Neural progenitor cell (in vitro differentiated cells): ENCODE measurements at regions not wholly inside any gene's neighbourhood (a gene's known extent, or its start where the extent isn't known, plus 50 kb on each side); places are given as distances from the start of the nearest gene placed in this dataset.

ENCODE experiments used
- DNase-seq: peaks from one replicate; pipeline ENCODE4 v3.0.0-alpha.2; 2016; ENCODE audit warnings: low spot score
- H2AFZ ChIP-seq: fragments of 200-600 bp; sonication (generic); replicated peaks from 2 replicates; pipeline ENCODE4 v1.6.1; 2016; ENCODE audit warnings: antibody characterized with exemption
- H3F3A ChIP-seq: fragments of 200-600 bp; sonication (generic); 2 replicates; pipeline ENCODE4 v1.6.1; 2016; ENCODE audit warnings: antibody characterized with exemption, low read depth
- H3K27ac ChIP-seq: fragments of 200-600 bp; sonication (generic); 2 replicates; pipeline ENCODE4 v1.5.1; 2016; ENCODE audit warnings: mild to moderate bottlenecking
- H3K27me3 ChIP-seq: fragments of 200-600 bp; sonication (generic); 2 replicates; pipeline ENCODE4 v1.6.1; 2016; ENCODE audit warnings: mild to moderate bottlenecking, moderate library complexity
- H3K36me3 ChIP-seq: fragments of 200-600 bp; sonication (generic); 2 replicates; pipeline ENCODE4 v1.5.1; 2016
- H3K4me1 ChIP-seq: fragments of 200-600 bp; sonication (generic); 2 replicates; pipeline ENCODE4 v1.6.1; 2016; ENCODE audit warnings: mixed run types
- H3K4me2 ChIP-seq: fragments of 200-600 bp; sonication (generic); 2 replicates; pipeline ENCODE4 v1.6.1; 2016
- H3K4me3 ChIP-seq: fragments of 200-600 bp; sonication (generic); 2 replicates; pipeline ENCODE4 v1.5.1; 2016
- H3K79me2 ChIP-seq: fragments of 200-600 bp; sonication (generic); 2 replicates; pipeline ENCODE4 v1.6.1; 2016; ENCODE audit warnings: low read depth
- H3K9ac ChIP-seq: fragments of 200-600 bp; sonication (generic); 2 replicates; pipeline ENCODE4 v1.6.1; 2016
- H3K9me3 ChIP-seq: fragments of 200-600 bp; sonication (generic); 2 replicates; pipeline ENCODE4 v1.5.1; 2016; ENCODE audit warnings: low read depth
- H4K20me1 ChIP-seq: fragments of 200-600 bp; sonication (generic); 2 replicates; pipeline ENCODE4 v1.6.1; 2016; ENCODE audit warnings: low read depth
- H3K27ac Mint-ChIP-seq: 3 replicates; pipeline ENCODE4 v1.8.0; 2021; ENCODE audit warnings: mixed read lengths
- H3K27me3 Mint-ChIP-seq: 2 replicates; pipeline ENCODE4 v1.8.0; 2022; ENCODE audit warnings: low read depth, mild to moderate bottlenecking, inconsistent platforms, moderate library complexity, mixed read lengths; ENCODE audit not compliant: insufficient read depth
- H3K36me3 Mint-ChIP-seq: 3 replicates; pipeline ENCODE4 v1.8.0; 2021; ENCODE audit warnings: mixed read lengths
- H3K4me1 Mint-ChIP-seq: 3 replicates; pipeline ENCODE4 v1.8.0; 2021; ENCODE audit warnings: mixed read lengths
- H3K4me3 Mint-ChIP-seq: 3 replicates; pipeline ENCODE4 v1.8.0; 2021; ENCODE audit warnings: mild to moderate bottlenecking, moderate library complexity, mixed read lengths
- H3K9me3 Mint-ChIP-seq: 3 replicates; pipeline ENCODE4 v1.8.0; 2020; ENCODE audit warnings: mixed read lengths
- EZH2 ChIP-seq: fragments of 200-600 bp; sonication (generic); IDR thresholded peaks from 2 replicates; pipeline ENCODE4 v1.6.1; 2017; ENCODE audit warnings: antibody characterized with exemption, mild to moderate bottlenecking, moderate library complexity
- EZH2phosphoT487 ChIP-seq: fragments of 200-600 bp; sonication (generic); IDR thresholded peaks from 2 replicates; pipeline ENCODE4 v1.6.1; 2017; ENCODE audit warnings: antibody characterized with exemption
- TF ChIP-seq, protein P1 (sequence below): fragments of 200-600 bp; sonication (generic); IDR thresholded peaks from 2 replicates; pipeline ENCODE4 v1.5.1; 2017; ENCODE audit warnings: antibody characterized with exemption, mild to moderate bottlenecking

DNA sequence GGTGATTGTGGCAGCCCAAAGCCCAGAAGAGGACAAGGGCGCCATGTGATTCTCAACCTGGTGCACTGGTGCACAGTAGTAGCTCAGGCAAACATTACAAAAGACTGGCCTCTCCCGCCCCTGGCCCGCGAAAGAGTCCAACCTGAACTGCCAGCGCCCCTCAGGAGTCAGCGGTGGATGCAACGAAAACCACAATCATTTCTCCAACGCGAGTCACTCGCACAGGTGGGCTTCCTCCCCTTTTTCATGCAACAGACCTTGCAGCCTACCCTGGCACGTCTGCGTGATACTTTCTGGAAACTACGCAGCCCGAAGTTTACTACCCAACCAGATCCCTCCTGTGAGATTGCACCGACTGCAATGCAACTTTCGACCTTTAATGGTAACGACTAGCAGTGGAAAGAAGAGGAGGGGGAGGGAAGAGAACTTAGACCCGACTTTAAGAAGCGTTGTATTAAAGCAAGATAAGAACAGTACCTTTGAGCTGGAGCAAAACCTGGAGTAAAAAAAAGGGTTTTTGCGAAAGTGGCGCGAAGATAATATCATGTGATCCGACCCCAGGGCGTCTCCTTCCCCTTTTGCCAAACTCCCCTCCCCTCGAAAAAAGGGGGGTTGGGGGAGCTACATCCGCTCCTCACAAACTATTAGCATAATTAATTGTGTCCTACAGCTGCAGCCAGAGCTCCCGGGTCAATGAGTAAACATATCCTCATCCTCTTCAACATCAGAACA is 63.3 kb upstream of the CCDC160 start:
- TF ChIP-seq, protein P1, sequence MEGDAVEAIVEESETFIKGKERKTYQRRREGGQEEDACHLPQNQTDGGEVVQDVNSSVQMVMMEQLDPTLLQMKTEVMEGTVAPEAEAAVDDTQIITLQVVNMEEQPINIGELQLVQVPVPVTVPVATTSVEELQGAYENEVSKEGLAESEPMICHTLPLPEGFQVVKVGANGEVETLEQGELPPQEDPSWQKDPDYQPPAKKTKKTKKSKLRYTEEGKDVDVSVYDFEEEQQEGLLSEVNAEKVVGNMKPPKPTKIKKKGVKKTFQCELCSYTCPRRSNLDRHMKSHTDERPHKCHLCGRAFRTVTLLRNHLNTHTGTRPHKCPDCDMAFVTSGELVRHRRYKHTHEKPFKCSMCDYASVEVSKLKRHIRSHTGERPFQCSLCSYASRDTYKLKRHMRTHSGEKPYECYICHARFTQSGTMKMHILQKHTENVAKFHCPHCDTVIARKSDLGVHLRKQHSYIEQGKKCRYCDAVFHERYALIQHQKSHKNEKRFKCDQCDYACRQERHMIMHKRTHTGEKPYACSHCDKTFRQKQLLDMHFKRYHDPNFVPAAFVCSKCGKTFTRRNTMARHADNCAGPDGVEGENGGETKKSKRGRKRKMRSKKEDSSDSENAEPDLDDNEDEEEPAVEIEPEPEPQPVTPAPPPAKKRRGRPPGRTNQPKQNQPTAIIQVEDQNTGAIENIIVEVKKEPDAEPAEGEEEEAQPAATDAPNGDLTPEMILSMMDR: no peak
- TF ChIP-seq EZH2: no peak
- TF ChIP-seq EZH2phosphoT487: no peak
- Histone ChIP-seq H3K27ac (peak overlapping the region; percentile 92), H3K4me2 (peak overlapping the region; percentile 74), H2AFZ (no peak overlapping the region), H3K9ac (peak overlapping the region; percentile 62), H3K79me2 (peaks cover 75% of the 10 kb centered on the region), H3K4me1 (peaks cover 41% of the 10 kb centered on the region), H3K27me3 (no peaks in the 10 kb centered on the region), H3K4me3 (peak overlapping the region; percentile 80), H4K20me1 (peaks cover 28% of the 10 kb centered on the region), H3F3A (peaks cover 73% of the 10 kb centered on the region), H3K9me3 (no peaks in the 10 kb centered on the region), H3K36me3 (peaks cover 10% of the 10 kb centered on the region)
- Mint-ChIP-seq H3K27ac (peak overlapping the region; percentile 100), H3K27me3 (peaks cover 15% of the 10 kb centered on the region), H3K4me3 (peak overlapping the region; percentile 97), H3K9me3 (no peaks in the 10 kb centered on the region), H3K4me1 (peaks cover 66% of the 10 kb centered on the region), H3K36me3 (peaks cover 27% of the 10 kb centered on the region)
- peak; percentile 77 for DNase-seq

- Histone ChIP-seq H3K27ac (peak overlapping the region; percentile 92), H3F3A (peaks cover 67% of the 10 kb centered on the region), H3K79me2 (peaks cover 70% of the 10 kb centered on the region), H3K9me3 (no peaks in the 10 kb centered on the region), H4K20me1 (peaks cover 22% of the 10 kb centered on the region), H3K9ac (no peak overlapping the region), H3K36me3 (peaks cover 7% of the 10 kb centered on the region), H3K4me3 (peak overlapping the region; percentile 80), H3K4me2 (peak overlapping the region; percentile 74), H3K4me1 (peaks cover 44% of the 10 kb centered on the region), H2AFZ (no peak overlapping the region), H3K27me3 (no peaks in the 10 kb centered on the region)
- peaks cover 25% of the 10 kb centered on the region for H3K36me3 Mint-ChIP-seq
- H3K27me3 Mint-ChIP-seq: peaks cover 15% of the 10 kb centered on the region
- H3K27ac Mint-ChIP-seq: peak overlapping the region; percentile 100
- H3K4me3 Mint-ChIP-seq: peak overlapping the region; percentile 97
- peak; percentile 36 for DNase-seq
- no peaks in the 10 kb centered on the region for H3K9me3 Mint-ChIP-seq
- TF ChIP-seq EZH2phosphoT487: no peak
- H3K4me1 Mint-ChIP-seq: peaks cover 69% of the 10 kb centered on the region
These were observed 62.7 kb upstream of the CCDC160 start for GRCh38 chrX:134174273-134174660.

DNA sequence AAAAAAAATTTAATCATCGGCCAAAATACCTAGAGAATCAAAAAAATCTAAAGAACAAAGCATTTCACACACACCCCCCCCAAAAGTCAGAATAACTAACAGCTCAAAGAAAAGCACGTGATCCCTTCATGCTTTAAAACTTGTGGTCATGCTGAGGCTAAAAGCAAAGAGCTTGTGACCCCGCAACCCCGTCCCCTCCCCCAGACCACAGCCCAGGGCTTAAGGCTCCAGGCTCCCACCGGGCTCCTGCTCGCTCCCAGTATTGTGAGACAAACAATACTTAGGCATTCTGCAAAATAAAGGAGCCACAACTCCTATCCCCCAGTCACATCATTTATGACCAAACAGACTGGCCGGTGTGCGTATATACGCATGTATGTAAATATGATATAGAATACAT is 62.1 kb upstream of the CCDC160 start:
- Histone ChIP-seq H3K27ac (peak overlapping the region; percentile 95), H3K27me3 (no peaks in the 10 kb centered on the region), H3K4me2 (peak overlapping the region; percentile 74), H4K20me1 (peaks cover 17% of the 10 kb centered on the region), H3K9me3 (no peaks in the 10 kb centered on the region), H3K4me1 (peaks cover 47% of the 10 kb centered on the region), H3K36me3 (peaks cover 7% of the 10 kb centered on the region), H3K9ac (no peak overlapping the region), H3K4me3 (peak overlapping the region; percentile 80), H2AFZ (no peak overlapping the region), H3K79me2 (peaks cover 64% of the 10 kb centered on the region), H3F3A (peaks cover 66% of the 10 kb centered on the region)
- peak; percentile 89 for DNase-seq
- peaks cover 19% of the 10 kb centered on the region for H3K36me3 Mint-ChIP-seq
- H3K9me3 Mint-ChIP-seq: no peaks in the 10 kb centered on the region
- TF ChIP-seq, protein P1: no peak
- no peak for TF ChIP-seq EZH2phosphoT487
- TF ChIP-seq EZH2: no peak
- H3K4me1 Mint-ChIP-seq: peaks cover 69% of the 10 kb centered on the region
- H3K27ac Mint-ChIP-seq: peak overlapping the region; percentile 100
- peak overlapping the region; percentile 97 for H3K4me3 Mint-ChIP-seq
- H3K27me3 Mint-ChIP-seq: peaks cover 15% of the 10 kb centered on the region

- H3K27ac Mint-ChIP-seq: peak overlapping the region; percentile 98
- H3K4me2 ChIP-seq: peak overlapping the region; percentile 59
- TF ChIP-seq EZH2 (no peak), EZH2phosphoT487 (no peak)
- TF ChIP-seq, protein P1: no peak
- peak; percentile 43 for DNase-seq
- peaks cover 5% of the 10 kb centered on the region for H3K36me3 Mint-ChIP-seq
- H3K4me1 Mint-ChIP-seq: peaks cover 74% of the 10 kb centered on the region
- H3K9me3 ChIP-seq: no peaks in the 10 kb centered on the region
- H3K27ac ChIP-seq: peak overlapping the region; percentile 95
- H3K36me3 ChIP-seq: no peaks in the 10 kb centered on the region
- H3K9ac ChIP-seq: no peak overlapping the region
- peaks cover 37% of the 10 kb centered on the region for H3K79me2 ChIP-seq
- H2AFZ ChIP-seq: no peak overlapping the region
- peak overlapping the region; percentile 16 for H3K4me3 ChIP-seq
- H3K4me1 ChIP-seq: peaks cover 69% of the 10 kb centered on the region
- H3K9me3 Mint-ChIP-seq: no peaks in the 10 kb centered on the region
- H3K4me3 Mint-ChIP-seq: peak overlapping the region; percentile 67
- no peaks in the 10 kb centered on the region for H3K27me3 ChIP-seq
- no peaks in the 10 kb centered on the region for H4K20me1 ChIP-seq
- H3F3A ChIP-seq: peaks cover 74% of the 10 kb centered on the region
- H3K27me3 Mint-ChIP-seq: peaks cover 13% of the 10 kb centered on the region
These were observed 59.5 kb upstream of the CCDC160 start for GRCh38 chrX:134177527-134177926.
